GM12873 (cell line): ENCODE measurements at regions not wholly inside any gene's neighbourhood (a gene's known extent, or its start where the extent isn't known, plus 50 kb on each side); places are given as distances from the start of the nearest gene placed in this dataset.

Experiments used
- CTCF ChIP-seq: IDR thresholded peaks from 2 replicates; pipeline ENCODE4 v1.5.1; 2012; ENCODE audit warnings: low read depth, mild to moderate bottlenecking, moderate library complexity, low read length, control low read depth; ENCODE audit not compliant: insufficient read depth; ENCODE audit errors: missing control alignments

- TF ChIP-seq CTCF = no peak
These were observed 1391.3 kb downstream of the BRD1 start for GRCh38 chr22:48436201-48436931.

DNA sequence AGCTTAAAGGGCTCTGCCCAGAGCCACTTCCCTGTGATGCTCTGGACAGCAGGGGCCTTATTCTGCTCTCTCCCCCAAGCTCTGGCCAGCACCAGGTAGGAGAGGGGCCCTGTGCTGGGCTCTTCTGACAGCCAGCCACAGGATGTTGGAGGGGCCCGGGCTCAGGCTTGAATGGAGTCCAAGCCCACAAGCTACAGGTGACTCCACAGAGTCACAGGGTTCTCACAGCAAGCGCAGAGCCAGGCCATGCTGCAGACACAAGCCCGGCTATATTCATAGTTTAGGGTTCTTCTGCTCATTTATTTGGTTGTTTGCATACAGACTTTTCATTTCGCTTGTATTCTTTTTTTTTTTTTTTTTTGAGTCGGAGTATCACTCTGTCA is 1392.8 kb downstream of the BRD1 start:
- no peak for TF ChIP-seq CTCF

GRCh38 chr22:48434156-48434867 is 1393.4 kb downstream of the BRD1 start:
- no peak for TF ChIP-seq CTCF

GRCh38 chr22:48433647-48434046 is 1394.0 kb downstream of the BRD1 start:
- no peak for TF ChIP-seq CTCF

- TF ChIP-seq CTCF = no peak
These were observed 1394.7 kb downstream of the BRD1 start for GRCh38 chr22:48432781-48433518.

GRCh38 chr22:48431536-48432315 is 1395.9 kb downstream of the BRD1 start:
- TF ChIP-seq CTCF = no peak

DNA sequence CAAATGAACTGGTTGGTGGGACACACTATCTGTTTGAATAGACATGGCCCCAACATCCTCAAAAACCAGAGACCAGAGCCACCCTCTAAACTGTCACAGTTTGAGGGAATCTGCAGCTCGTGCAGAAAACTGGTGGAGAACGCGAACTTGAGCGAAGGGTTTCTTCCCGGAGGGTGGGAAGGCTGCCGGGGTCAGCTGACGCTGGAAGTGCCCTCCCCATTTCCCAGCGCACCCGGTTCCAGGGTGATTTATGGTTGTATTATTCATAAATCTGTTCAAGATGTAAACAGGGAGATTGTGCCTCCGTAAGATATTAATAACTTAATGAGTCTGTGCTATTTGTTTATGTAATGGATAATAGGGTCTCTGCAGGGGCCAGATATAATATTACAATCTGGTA is 1396.7 kb downstream of the BRD1 start:
- TF ChIP-seq CTCF = no peak
